Body of pancreas (tissue), 4 donors: ENCODE measurements at regions not wholly inside any gene's neighbourhood (a gene's known extent, or its start where the extent isn't known, plus 50 kb on each side); places are given as distances from the start of the nearest gene placed in this dataset.

Source experiments
- ATAC-seq: fragments of 150-250 bp; one replicate; pipeline ENCODE4 v1.9.1; 2016
- DNase-seq, 4 donors: peaks; one replicate each; pipeline ENCODE4 v3.0.0-alpha.2; 2019
- H3K27ac ChIP-seq, 4 donors: fragments of 200-600 bp; sonication (generic); 1 replicate in 3 of 4; 2 replicates in 1 of 4; pipeline versions ENCODE4 v1.5.1 to v1.6.1; 2016 to 2019; ENCODE audit warnings: mild to moderate bottlenecking in 1 of 4, mixed read lengths in 1 of 4, moderate library complexity in 1 of 4
- H3K27me3 ChIP-seq, 2 donors: fragments of 200-600 bp; sonication (generic); one replicate each; pipeline ENCODE4 v1.6.0; 2016; ENCODE audit warnings: mild to moderate bottlenecking in 1 of 2
- H3K36me3 ChIP-seq, 2 donors: fragments of 200-600 bp; sonication (generic); replicated peaks in 1 of 2; 2 replicates each; pipeline ENCODE4 v1.5.1; 2016; ENCODE audit warnings: low read depth in 2 of 2; ENCODE audit not compliant: insufficient read depth in 1 of 2
- H3K4me1 ChIP-seq: fragments of 200-600 bp; sonication (generic); one replicate; pipeline ENCODE4 v1.6.0; 2016
- H3K4me3 ChIP-seq, 2 donors: fragments of 200-600 bp; sonication (generic); 1 replicate in 1 of 2; 2 replicates in 1 of 2; pipeline ENCODE4 v1.5.1; 2016 to 2019
- H3K9me3 ChIP-seq, 3 donors: fragments of 200-600 bp; sonication (generic); 1 replicate in 2 of 3; 2 replicates in 1 of 3; pipeline ENCODE4 v1.5.1; 2016
- CTCF ChIP-seq, 7 experiments: fragments of 450-650 bp in 4 of 7; fragments of 200-600 bp in 3 of 7; sonication (generic) in 3 of 7; IDR thresholded peaks; one replicate each; pipeline ENCODE4 v1.5.1; 2016 to 2019; ENCODE audit warnings: antibody characterized with exemption in 7 of 7
- POLR2A ChIP-seq, 3 donors: fragments of 450-650 bp; IDR thresholded peaks; one replicate each; pipeline ENCODE4 v1.6.1; 2016; ENCODE audit warnings: antibody characterized with exemption in 3 of 3, mild to moderate bottlenecking in 2 of 3
- WGBS, 2 donors: methylation state at CpG; one replicate each; pipeline ENCODE4 v1.1.5; 2017; 5-methylcytosine and 5-hydroxymethylcytosine counted together
- intact Hi-C: fragments of 100-400 bp; cut with DNase I; formaldehyde crosslinking; loops from one replicate; pipeline ENCODE4 v1.15.1; 2023

GRCh38 chr14:49480053-49480760, 106.0 kb downstream of the RPS29 start:
- Histone ChIP-seq H3K4me3 (no peak overlapping the region), H3K4me1 (peaks cover 20% of the 10 kb centered on the region), H3K27me3 (no peaks in the 10 kb centered on the region), H3K27ac (peak overlapping the region in 2 of 4 donors; percentile 2 to 66), H3K36me3 (no peaks in the 10 kb centered on the region), H3K9me3 (no peaks in the 10 kb centered on the region)
- DNase-seq (no peak), ATAC-seq (no peak)
- TF ChIP-seq POLR2A (IDR thresholded peaks at IDR 0.05) (no peak), CTCF (IDR thresholded peaks at IDR 0.05) (no peak)
- WGBS, 2 donors, result 78 to 82% methylated on average over 3 of the region's 3 CpGs
- intact Hi-C loops, result no loop called here

GRCh38 chr14:49479432-49479831, 106.7 kb downstream of the RPS29 start:
- no peaks in the 10 kb centered on the region for H3K9me3 ChIP-seq
- intact Hi-C loops, result no loop called here
- peaks cover 20% of the 10 kb centered on the region for H3K4me1 ChIP-seq
- WGBS, 2 donors, result 22 to 23% methylated on average over 5 of the region's 5 CpGs
- ATAC-seq (peak; percentile 94), DNase-seq (peak; percentile 43 to 71 (median 56))
- no peak for TF ChIP-seq POLR2A (IDR thresholded peaks at IDR 0.05)
- TF ChIP-seq CTCF (IDR thresholded peaks at IDR 0.05), result no peak
- H3K27ac ChIP-seq, result peak overlapping the region in 2 of 4 donors; percentile 2 to 66
- no peak overlapping the region for H3K4me3 ChIP-seq
- H3K27me3 ChIP-seq, result no peaks in the 10 kb centered on the region
- H3K36me3 ChIP-seq, result no peaks in the 10 kb centered on the region

- Histone ChIP-seq H3K27me3 (no peaks in the 10 kb centered on the region), H3K36me3 (no peaks in the 10 kb centered on the region), H3K27ac (no peak overlapping the region), H3K4me1 (peaks cover 20% of the 10 kb centered on the region), H3K4me3 (no peak overlapping the region), H3K9me3 (no peaks in the 10 kb centered on the region)
- 26 to 36% methylated on average over 3 of the region's 3 CpGs for WGBS, 2 donors
- intact Hi-C loops, result no loop called here
- ATAC-seq (no peak), DNase-seq (no peak)
- TF ChIP-seq POLR2A (IDR thresholded peaks at IDR 0.05) (no peak), CTCF (IDR thresholded peaks at IDR 0.05) (no peak)
Observed at GRCh38 chr14:49478784-49479183, 107.4 kb downstream of the RPS29 start.

GRCh38 chr14:49467091-49467490, 119.1 kb downstream of the RPS29 start:
- TF ChIP-seq POLR2A (IDR thresholded peaks at IDR 0.05) (no peak), CTCF (IDR thresholded peaks at IDR 0.05) (no peak)
- intact Hi-C loops, result no loop called here
- ATAC-seq (no peak), DNase-seq (no peak)
- no peaks in the 10 kb centered on the region for H3K36me3 ChIP-seq
- WGBS, 2 donors, result 66 to 70% methylated on average over 3 of the region's 3 CpGs
- no peak overlapping the region for H3K27ac ChIP-seq
- no peaks in the 10 kb centered on the region for H3K9me3 ChIP-seq
- H3K4me1 ChIP-seq, result no peaks in the 10 kb centered on the region
- peaks cover 0 to 6% of the 10 kb centered on the region in 2 donors for H3K27me3 ChIP-seq
- no peak overlapping the region for H3K4me3 ChIP-seq

GRCh38 chr14:49464885-49465284, 121.3 kb downstream of the RPS29 start:
- DNase-seq (no peak), ATAC-seq (no peak)
- intact Hi-C loops, result loop anchor here (5.0 kb wide), 1 partner anchor 32 kb away; no protein-coding TSS in a partner anchor
- H3K9me3 ChIP-seq, result no peaks in the 10 kb centered on the region
- TF ChIP-seq CTCF (IDR thresholded peaks at IDR 0.05) (no peak), POLR2A (IDR thresholded peaks at IDR 0.05) (no peak)
- H3K4me3 ChIP-seq, result no peak overlapping the region
- no peaks in the 10 kb centered on the region for H3K36me3 ChIP-seq
- peaks cover 0 to 6% of the 10 kb centered on the region in 2 donors for H3K27me3 ChIP-seq
- no peak overlapping the region for H3K27ac ChIP-seq
- whole genome bisulfite sequencing, 2 donors, result 100% methylated on average over 1 of the region's 1 CpG
- H3K4me1 ChIP-seq, result no peaks in the 10 kb centered on the region
